ENCODE measurements at regions not wholly inside any gene's neighbourhood (a gene's known extent, or its start where the extent isn't known, plus 50 kb on each side); places are given as distances from the start of the nearest gene placed in this dataset.

- RAD21 ChIA-PET (ENCODE audit: unreplicated experiment), result no interaction called here
- no peaks in the 10 kb centered on the region for H4K20me1 ChIP-seq (ENCODE audit: control insufficient read depth, insufficient read depth)
- no TSS peak for BruUV-seq (replicated peaks)
- POLR2A ChIA-PET, result no interaction called here
- CTCF ChIA-PET, result no interaction called here
- FAIRE-seq, result no peak
- in situ Hi-C loops (cut with MboI), result no loop called here
- H3K9me3 ChIP-seq (replicated peaks; ENCODE audit: control insufficient read depth, insufficient read depth, low read length), result no peaks in the 10 kb centered on the region
- WGBS (ENCODE audit: insufficient coverage, insufficient replicate concordance, low lambda C conversion rate, missing lambda C conversion rate), result 100% methylated on average over 3 of the region's 3 CpGs
- H3K27ac ChIP-seq (ENCODE audit: control insufficient read depth, insufficient read depth), result no peak overlapping the region
- SMC1A ChIA-PET (ENCODE audit: uncharacterized antibody, unreplicated experiment), result interaction anchor here (1.4 to 2.0 kb wide), 3 partner anchors 8 to 32 kb away, joined by 3 to 7 read pairs (median 5); no protein-coding TSS in a partner anchor
- H3K4me2 ChIP-seq (ENCODE audit: control insufficient read depth, insufficient read depth), result no peak overlapping the region
- no peak for ATAC-seq
- intact Hi-C loops (cut with micrococcal nuclease; ENCODE audit: unreplicated experiment), result loop anchor here (5.0 kb wide), 1 partner anchor 47 kb away; no protein-coding TSS in a partner anchor
- H3K27me3 ChIP-seq (replicated peaks in 1 of 2; ENCODE audit: control insufficient read depth in 2 of 2, insufficient read depth in 2 of 2, low read length in 1 of 2), result no peaks in the 10 kb centered on the region
- H3K79me2 ChIP-seq (ENCODE audit: control insufficient read depth, insufficient read depth, low read length), result no peaks in the 10 kb centered on the region; the same call in 1 of the 2 replicates
- no peak for DNase-seq (ENCODE audit: low read depth, low spot score)
- peaks cover 42% of the 10 kb centered on the region for H3K4me1 ChIP-seq (ENCODE audit: control insufficient read depth, insufficient read depth, low read length)
- no peak overlapping the region for H2AFZ ChIP-seq (ENCODE audit: control insufficient read depth, low read depth, low read length)
- no peaks in the 10 kb centered on the region for H3K36me3 ChIP-seq (ENCODE audit: control insufficient read depth in 2 of 2, insufficient read depth in 2 of 2, low read length in 1 of 2)
- no peak overlapping the region for H3K4me3 ChIP-seq
- no peak overlapping the region for H3K9ac ChIP-seq (ENCODE audit: control insufficient read depth, insufficient read depth, low read length)
- TF ChIP-seq CBX5 (IDR thresholded peaks at IDR 0.05; ENCODE audit: low read depth) (no peak), ELK1 (IDR thresholded peaks at IDR 0.05; ENCODE audit: low read depth, low read length) (no peak), ZBTB40 (IDR thresholded peaks at IDR 0.05; ENCODE audit: borderline replicate concordance) (no peak), SIN3A (IDR thresholded peaks at IDR 0.05; ENCODE audit: low read depth, low read length) (no peak), ZNF592 (IDR thresholded peaks at IDR 0.05) (no peak), E4F1 (IDR thresholded peaks at IDR 0.05; ENCODE audit: borderline replicate concordance, partially characterized antibody) (no peak), ZBTB4 (CRISPR knock-in tag; IDR thresholded peaks at IDR 0.05) (no peak)
Measured at GRCh38 chr11:33944345-33944692, 52.4 kb upstream of the LMO2 start.
